ENCODE measurements at regions not wholly inside any gene's neighbourhood (a gene's known extent, or its start where the extent isn't known, plus 50 kb on each side); places are given as distances from the start of the nearest gene placed in this dataset.
"Not testable (repeated sequence)": the region's sequence is repeated elsewhere in the genome, so short reads cannot be mapped to it uniquely, and the experiment has no call there.

DNA sequence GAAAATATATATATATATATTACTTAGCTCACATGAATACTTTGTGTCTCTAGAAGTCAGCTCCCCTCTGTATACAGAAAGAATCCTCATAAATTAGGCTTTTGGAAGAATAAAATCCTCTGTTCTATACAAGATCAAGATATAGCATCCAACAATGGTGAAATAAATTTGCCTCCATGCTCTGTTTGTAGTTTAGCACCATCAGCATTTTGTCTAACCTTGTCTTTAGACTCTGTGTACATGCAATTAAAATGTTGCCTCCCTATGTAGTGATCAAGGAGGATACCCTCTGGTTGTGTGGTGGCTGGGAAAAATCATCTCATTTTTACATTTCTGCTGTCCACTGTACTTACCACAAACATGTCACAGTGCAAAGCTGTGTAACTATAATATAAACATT, 189.7 kb downstream of the C7orf25 start:
- DNase-seq (ENCODE audit: low spot score), result no peak

- DNase-seq (ENCODE audit: low spot score), result no peak
Observed at GRCh38 chr7:42720991-42721796, 190.7 kb downstream of the C7orf25 start.

GRCh38 chr7:42720012-42720411, 191.9 kb downstream of the C7orf25 start:
- no peak for DNase-seq (ENCODE audit: low spot score)

- not testable (repeated sequence) for DNase-seq (ENCODE audit: low spot score)
Observed at GRCh38 chr7:42718466-42718865, 193.4 kb downstream of the C7orf25 start.

GRCh38 chr7:42714356-42714755, 197.5 kb downstream of the C7orf25 start:
- no peak for DNase-seq (ENCODE audit: low spot score)

GRCh38 chr7:42709284-42709683, 202.6 kb downstream of the C7orf25 start:
- DNase-seq (ENCODE audit: low spot score), result no peak

- no peak for DNase-seq (ENCODE audit: low spot score)
Observed at GRCh38 chr7:42704710-42705109, 207.2 kb downstream of the C7orf25 start.

DNA sequence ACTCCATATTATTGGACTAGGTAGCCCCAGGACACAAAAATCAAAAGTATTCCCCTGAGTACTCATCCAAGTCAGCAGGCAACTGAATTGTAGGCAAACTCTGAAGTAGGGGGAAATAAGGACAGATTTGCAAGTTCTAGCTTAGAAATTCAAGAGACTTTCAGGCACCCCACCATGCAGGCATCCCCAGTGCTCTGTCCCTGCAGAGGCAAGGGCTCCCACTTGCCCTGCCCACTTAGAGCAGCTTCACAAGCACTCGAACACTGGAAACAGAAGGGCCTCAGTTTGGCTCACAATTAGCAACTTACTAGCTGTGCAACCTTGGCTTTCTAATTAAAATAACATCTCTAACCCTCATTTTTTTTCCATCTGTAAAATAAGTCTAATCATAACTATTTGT, 209.2 kb downstream of the C7orf25 start:
- no peak for DNase-seq (ENCODE audit: low spot score)

DNA sequence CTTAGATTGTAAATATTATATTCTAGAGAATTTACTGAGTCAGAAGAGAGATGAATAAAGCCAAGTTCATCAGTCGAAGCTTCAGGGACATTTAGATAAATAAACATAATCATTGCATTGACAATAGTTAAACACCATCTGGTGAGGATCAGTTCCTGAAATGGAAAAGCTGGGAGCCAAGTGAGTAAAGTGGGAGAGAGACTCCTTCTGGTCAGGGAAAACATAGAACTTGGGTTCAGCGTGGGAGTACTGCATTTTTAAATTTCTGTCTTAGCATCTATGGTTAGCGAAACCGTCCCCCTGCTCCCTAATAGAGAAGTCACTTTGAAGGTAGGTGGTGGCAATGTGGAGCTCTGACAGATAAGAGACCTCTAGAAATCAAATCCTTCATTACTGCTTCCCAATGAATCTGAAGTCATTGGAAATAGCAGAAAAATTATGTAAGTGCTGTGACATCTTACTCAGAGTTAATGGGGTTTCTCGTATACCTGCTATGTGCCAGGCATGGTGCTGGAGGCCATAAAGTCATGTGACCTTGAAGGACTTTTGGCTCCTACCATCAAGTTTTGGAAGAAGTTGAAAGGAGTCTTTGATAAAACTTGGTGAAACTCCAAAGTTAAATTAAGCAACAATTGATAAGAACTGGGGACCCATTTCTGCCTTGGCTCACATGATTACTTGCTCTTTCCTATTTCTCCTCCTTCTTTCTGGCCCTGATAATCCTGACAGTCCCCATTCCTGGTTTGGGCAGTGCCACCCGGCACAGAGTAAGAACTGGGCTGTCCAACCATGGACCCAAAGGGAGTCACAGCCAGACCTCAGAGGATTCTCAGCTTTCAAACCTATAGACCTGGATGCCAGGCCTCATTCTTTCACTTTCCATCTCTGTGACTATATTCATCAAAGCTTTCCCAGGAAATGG, 211.2 kb downstream of the C7orf25 start:
- no peak for DNase-seq (ENCODE audit: low spot score)

- no peak for DNase-seq (ENCODE audit: low spot score)
Observed at GRCh38 chr7:42699380-42700178, 212.3 kb downstream of the C7orf25 start.

DNA sequence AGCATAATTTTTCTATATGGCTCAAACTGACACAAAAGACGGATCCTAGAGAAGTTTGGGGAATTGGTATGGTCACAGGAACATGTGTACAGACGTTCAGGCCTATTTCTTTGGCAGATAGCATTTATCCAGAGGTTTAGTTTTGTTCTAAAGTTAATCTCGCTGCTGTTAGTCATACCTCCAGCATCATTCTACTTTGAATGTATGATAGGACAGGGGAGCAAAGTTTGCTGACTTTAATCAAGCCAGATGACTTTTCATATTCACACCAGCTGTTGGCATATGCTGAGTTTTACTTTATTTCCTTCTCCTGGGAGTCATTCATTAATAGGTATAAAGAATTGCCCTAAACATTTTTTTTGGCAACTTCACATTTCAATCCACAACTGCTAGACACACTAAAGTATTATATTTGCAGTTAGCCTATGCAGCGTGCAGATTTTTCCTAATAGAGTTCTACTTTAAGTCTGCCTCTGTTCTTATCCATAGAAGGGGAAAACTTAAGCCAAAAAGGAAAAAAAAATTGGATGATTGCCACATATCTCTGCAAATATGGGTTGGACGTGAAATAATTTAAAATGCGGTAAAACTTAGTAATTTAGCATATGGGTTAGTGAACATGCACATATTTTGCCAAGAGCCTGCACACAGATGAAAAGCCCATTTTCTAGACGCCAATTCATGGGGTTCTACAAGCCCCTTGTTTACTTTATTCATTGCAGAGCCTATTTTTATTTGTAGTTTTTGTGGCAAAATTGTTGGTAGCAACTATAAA, 213.1 kb downstream of the C7orf25 start:
- no peak for DNase-seq (ENCODE audit: low spot score)

GRCh38 chr7:42694894-42695507, 216.9 kb downstream of the C7orf25 start:
- no peak for DNase-seq (ENCODE audit: low spot score)

DNA sequence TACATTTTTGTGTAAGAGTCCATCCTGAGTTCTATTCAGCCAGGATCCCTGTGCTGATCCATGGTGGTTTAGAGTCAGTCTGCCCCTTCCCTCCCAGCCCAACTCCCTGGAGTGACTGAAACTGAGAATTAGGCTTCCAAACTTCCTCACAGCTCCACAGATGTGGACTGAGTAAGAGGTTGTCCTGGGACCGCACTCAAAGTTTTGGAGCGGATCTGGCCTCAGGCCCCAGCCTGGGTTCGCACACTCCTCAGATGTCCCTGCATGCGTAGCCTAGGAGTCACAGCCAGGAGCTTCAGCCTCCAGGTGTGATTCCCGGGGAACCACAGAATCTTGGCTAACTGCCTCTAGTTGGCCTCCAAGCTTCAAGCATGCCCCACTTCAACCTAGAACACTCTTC, 218.1 kb downstream of the C7orf25 start:
- no peak for DNase-seq (ENCODE audit: low spot score)

- no peak for DNase-seq (ENCODE audit: low spot score)
Observed at GRCh38 chr7:42692621-42693020, 219.2 kb downstream of the C7orf25 start.

DNA sequence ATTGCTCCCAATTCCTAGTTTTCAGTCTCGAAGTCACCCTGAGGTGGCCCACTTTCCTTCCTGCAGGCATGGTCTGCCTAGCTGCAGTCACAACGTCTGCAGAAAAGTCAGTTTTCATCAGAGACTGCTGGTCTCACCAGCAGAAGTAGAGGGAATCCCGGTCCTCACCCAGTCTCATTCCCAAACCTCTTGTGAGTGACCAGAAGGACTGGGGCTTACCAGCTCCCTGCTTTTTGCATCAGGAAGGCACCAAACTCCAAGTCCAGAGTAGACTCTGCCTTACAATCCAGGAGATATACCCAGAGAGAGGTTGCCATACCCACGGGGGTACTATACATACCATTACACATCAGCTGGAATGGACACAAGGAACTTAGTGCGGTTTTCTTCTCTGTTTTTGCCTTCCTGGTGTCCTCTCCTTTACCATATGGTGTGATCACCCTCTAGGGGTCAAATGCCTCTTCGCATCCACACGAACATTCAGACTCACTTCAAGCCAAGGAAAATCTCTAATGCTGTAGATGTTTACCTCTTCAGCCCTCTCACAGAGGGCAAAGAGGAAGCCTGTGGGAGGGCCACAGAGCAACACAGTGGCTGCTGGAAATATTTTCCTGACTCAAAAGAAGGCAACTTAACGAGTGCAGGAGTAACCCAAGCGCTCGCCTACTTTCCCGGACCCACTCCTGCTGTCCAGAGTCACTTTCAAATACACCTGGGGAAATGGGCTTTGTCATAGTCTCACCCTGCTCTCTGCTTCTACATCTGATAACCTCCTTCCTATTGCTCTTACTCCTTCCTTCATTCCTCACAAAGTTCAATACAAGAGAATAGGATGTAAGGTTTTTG, 220.9 kb downstream of the C7orf25 start:
- DNase-seq (ENCODE audit: low spot score), result peak; percentile 83

DNA sequence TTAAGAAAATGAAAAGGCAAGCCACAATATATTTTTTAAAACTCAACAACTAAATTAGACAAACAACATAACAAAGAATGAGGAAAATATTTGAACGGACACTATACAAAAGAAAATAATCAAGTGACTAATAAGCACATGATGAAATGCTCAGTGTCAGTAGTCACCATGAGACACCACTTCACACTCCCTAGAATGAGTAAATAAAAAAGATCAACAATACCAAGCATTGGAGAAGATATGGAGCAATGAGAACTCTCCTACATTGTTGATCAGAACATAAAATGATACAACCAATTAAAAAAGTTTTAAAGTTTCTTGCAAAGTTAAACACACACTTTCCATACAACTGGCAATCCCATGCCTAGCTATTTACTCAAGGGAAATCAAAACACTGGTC, 222.2 kb downstream of the C7orf25 start:
- no peak for DNase-seq (ENCODE audit: low spot score)

GRCh38 chr7:42688056-42688371, 223.9 kb downstream of the C7orf25 start:
- DNase-seq (ENCODE audit: low spot score), result no peak

GRCh38 chr7:42687211-42688055, 224.4 kb downstream of the C7orf25 start:
- no peak for DNase-seq (ENCODE audit: low spot score)

- DNase-seq (ENCODE audit: low spot score), result no peak
Observed at GRCh38 chr7:42686594-42687156, 225.2 kb downstream of the C7orf25 start.

Measured in SW480 (cell line).